Stimulated activated CD4-positive, alpha-beta T cell treated with anti-CD3 and anti-CD28 coated beads, Interleukin-1b, Interleukin-23, amount 100 ng/mL, for 1 hour (primary cell): ENCODE measurements at regions not wholly inside any gene's neighbourhood (a gene's known extent, or its start where the extent isn't known, plus 50 kb on each side); places are given as distances from the start of the nearest gene placed in this dataset.

ENCODE experiments used
- DNase-seq, 2 donors: peaks; one replicate each; pipeline ENCODE4 v3.0.0-alpha.2; 2020; ENCODE audit warnings: low read depth in 2 of 2

DNA sequence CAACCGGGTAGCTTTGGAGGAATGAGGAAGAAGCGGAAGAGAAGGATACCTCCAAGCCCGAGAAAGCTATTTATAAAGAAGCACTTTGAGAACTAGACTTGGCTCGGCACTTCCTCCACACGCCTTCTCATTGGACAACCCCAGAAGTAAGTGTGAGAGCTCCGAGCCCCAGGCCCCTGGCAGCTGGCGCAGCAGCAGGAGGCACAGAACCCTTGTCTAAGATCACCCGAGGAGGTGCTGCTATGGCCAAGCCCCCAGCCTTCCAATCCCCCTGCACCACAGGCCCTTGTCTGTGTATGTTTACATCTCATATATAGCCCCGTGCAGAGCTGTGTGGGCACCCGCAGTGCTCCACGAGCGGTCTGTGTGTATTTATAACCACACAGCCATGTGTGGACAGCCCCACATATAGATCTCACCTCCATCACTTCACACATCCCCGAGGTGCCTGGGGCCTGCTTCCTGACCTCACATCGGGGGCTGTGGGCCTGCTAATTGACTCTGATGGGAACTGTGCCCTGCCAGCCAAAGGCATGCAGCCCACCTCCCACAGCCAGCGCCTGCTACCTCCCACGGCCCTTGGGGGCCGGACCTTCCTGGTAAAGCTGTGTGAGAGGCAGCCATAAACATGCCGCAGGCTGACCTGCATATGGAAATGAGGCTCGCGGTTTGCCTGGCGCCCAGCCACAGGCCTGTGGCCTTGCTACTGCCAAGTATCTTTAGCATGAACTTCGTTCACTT, 96.1 kb downstream of the C17orf67 start:
- DNase-seq = no peak

DNA sequence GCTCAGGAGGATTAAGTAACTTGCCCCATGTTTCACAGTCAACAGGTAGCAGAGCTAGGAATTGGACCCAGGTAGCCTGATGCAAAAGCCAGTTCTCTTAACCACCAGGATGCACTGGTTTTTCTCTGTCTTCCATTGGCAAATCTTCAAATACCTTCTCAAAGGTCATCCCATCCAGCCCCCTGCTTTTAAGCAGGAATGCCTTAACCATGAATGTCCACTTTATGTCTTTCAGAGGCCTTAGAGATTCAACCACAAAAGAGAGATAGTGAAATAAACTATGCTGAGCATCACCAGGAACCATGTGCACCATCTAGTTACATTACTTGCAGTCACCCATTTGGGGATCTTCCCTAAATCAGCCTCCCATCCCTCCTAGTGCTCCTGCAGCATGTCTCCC, 94.3 kb downstream of the C17orf67 start:
- no peak for DNase-seq

GRCh38 chr17:56739776-56740175, 93.9 kb downstream of the C17orf67 start:
- DNase-seq = no peak

DNA sequence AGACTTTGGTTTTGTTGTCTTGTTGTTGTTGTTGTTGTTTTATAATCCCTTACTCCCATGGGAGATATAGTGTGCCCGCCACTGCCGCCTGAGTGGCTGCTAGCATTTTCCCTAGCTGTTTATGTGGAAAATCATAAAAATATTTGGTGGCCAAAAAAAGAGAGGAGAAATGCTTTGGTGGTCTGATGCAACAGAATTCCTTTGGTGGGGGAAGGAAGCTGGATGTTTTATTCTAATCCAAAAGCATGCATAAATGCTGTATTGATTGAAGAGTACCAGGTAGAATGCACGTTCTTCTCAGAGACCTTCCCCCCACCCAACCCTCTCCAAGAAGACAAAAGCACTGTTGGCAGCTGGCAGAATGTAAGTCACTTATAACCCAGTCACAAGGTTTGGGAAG, 93.2 kb downstream of the C17orf67 start:
- no peak for DNase-seq
